SH-SY5Y (cell line): ENCODE measurements at regions not wholly inside any gene's neighbourhood (a gene's known extent, or its start where the extent isn't known, plus 50 kb on each side); places are given as distances from the start of the nearest gene placed in this dataset.

Source experiments
- GATA2 ChIP-seq: IDR thresholded peaks from 2 replicates; pipeline ENCODE4 v1.6.1; 2011; ENCODE audit warnings: mild to moderate bottlenecking, low read depth, low read length
- GATA3 ChIP-seq: IDR thresholded peaks from 2 replicates; pipeline ENCODE4 v1.6.1; 2011; ENCODE audit warnings: low read depth, mild to moderate bottlenecking, low read length, moderate library complexity

DNA sequence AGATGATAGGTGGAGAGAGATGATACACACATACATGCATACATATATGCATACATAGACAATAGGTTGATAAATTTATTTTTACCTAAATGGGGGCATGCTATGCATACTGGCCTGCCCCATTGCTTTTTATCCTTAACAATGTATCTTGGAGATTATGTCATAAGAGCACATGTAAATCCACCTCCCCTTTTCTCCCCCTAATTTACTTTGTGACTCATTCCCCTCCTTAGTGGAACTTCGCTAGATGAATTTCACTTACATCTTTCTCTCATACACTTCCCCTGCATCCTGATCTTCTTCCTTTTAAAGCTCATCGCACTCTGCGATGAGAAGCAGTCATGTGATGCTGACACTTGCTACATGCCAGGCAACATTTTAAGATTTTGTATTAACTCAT lies 223.6 kb downstream of the C1D start:
- no peak for TF ChIP-seq GATA2
- no peak for TF ChIP-seq GATA3
